Erythroblast (primary cell): ENCODE measurements at regions not wholly inside any gene's neighbourhood (a gene's known extent, or its start where the extent isn't known, plus 50 kb on each side); places are given as distances from the start of the nearest gene placed in this dataset.

Experiments
- GATA1 ChIP-seq: IDR thresholded peaks from 2 replicates; pipeline ENCODE4 v1.6.1; 2011; ENCODE audit warnings: low read depth, mild to moderate bottlenecking, control low read depth, low read length, moderate library complexity
- POLR2A ChIP-seq: IDR thresholded peaks from 2 replicates; pipeline ENCODE4 v1.6.1; 2011; ENCODE audit warnings: mild to moderate bottlenecking, low read length

GRCh38 chr6:45715508-45715803 is 300.2 kb downstream of the CLIC5 start:
- TF ChIP-seq POLR2A (no peak), GATA1 (no peak)
